MCF 10A (cell line): ENCODE measurements at regions not wholly inside any gene's neighbourhood (a gene's known extent, or its start where the extent isn't known, plus 50 kb on each side); places are given as distances from the start of the nearest gene placed in this dataset.

Source experiments
- BruUV-seq: library from RNA; stranded (reverse); fragments of 400-500 nt; replicated peaks from 2 replicates; lab custom pipeline; 2021; lab: Mats Ljungman, UMichigan
- CTCF ChIA-PET: fragments of 300-600 bp; sonication (Branson Sonifier 250); formaldehyde crosslinking; extraction: SDS; loops from one replicate; lab custom pipeline; 2021; ENCODE audit warnings: antibody characterized with exemption, inconsistent platforms; lab: Yijun Ruan, JAX
- POLR2A ChIA-PET: fragments of 300-600, 350-650 bp; sonication (Branson Sonifier 250); formaldehyde crosslinking; extraction: SDS; loops from one replicate; lab custom pipeline; 2020; ENCODE audit warnings: antibody characterized with exemption, inconsistent platforms; lab: Yijun Ruan, JAX
- DNase-seq: peaks from one replicate; pipeline ENCODE4 v3.0.0-alpha.2; 2018; ENCODE audit not compliant: unreplicated experiment
- H3K27ac Mint-ChIP-seq: one replicate; pipeline ENCODE4 v1.8.0; 2022; ENCODE audit warnings: mild to moderate bottlenecking, low read depth, mixed read lengths; ENCODE audit not compliant: unreplicated experiment
- H3K27me3 Mint-ChIP-seq: one replicate; pipeline ENCODE4 v1.8.0; 2022; ENCODE audit warnings: mixed read lengths; ENCODE audit not compliant: insufficient read depth, unreplicated experiment
- H3K36me3 Mint-ChIP-seq: one replicate; pipeline ENCODE4 v1.8.0; 2022; ENCODE audit warnings: mild to moderate bottlenecking, moderate library complexity, mixed read lengths; ENCODE audit not compliant: insufficient read depth, unreplicated experiment
- H3K4me1 Mint-ChIP-seq: one replicate; pipeline ENCODE4 v1.8.0; 2022; ENCODE audit warnings: mixed read lengths; ENCODE audit not compliant: insufficient read depth, unreplicated experiment
- H3K4me3 Mint-ChIP-seq: one replicate; pipeline ENCODE4 v1.8.0; 2022; ENCODE audit warnings: mild to moderate bottlenecking, moderate library complexity, mixed read lengths; ENCODE audit not compliant: unreplicated experiment
- H3K9me3 Mint-ChIP-seq: one replicate; pipeline ENCODE4 v1.8.0; 2022; ENCODE audit warnings: mixed read lengths; ENCODE audit not compliant: unreplicated experiment
- intact Hi-C: fragments of 100-400 bp; cut with micrococcal nuclease; formaldehyde crosslinking; loops from 2 replicates; pipeline ENCODE4 v1.14.1; 2022
- TF ChIP-seq, protein P1 (sequence below): fragments of 200-600 bp; IDR thresholded peaks from one replicate; pipeline ENCODE4 v1.8.0; 2022; ENCODE audit warnings: antibody characterized with exemption, mild to moderate bottlenecking; ENCODE audit not compliant: unreplicated experiment

- POLR2A ChIA-PET = no interaction called here
- no TSS peak for BruUV-seq
- no peaks in the 10 kb centered on the region for H3K4me1 Mint-ChIP-seq
- no peaks in the 10 kb centered on the region for H3K9me3 Mint-ChIP-seq
- TF ChIP-seq, protein P1, sequence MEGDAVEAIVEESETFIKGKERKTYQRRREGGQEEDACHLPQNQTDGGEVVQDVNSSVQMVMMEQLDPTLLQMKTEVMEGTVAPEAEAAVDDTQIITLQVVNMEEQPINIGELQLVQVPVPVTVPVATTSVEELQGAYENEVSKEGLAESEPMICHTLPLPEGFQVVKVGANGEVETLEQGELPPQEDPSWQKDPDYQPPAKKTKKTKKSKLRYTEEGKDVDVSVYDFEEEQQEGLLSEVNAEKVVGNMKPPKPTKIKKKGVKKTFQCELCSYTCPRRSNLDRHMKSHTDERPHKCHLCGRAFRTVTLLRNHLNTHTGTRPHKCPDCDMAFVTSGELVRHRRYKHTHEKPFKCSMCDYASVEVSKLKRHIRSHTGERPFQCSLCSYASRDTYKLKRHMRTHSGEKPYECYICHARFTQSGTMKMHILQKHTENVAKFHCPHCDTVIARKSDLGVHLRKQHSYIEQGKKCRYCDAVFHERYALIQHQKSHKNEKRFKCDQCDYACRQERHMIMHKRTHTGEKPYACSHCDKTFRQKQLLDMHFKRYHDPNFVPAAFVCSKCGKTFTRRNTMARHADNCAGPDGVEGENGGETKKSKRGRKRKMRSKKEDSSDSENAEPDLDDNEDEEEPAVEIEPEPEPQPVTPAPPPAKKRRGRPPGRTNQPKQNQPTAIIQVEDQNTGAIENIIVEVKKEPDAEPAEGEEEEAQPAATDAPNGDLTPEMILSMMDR = no peak
- H3K36me3 Mint-ChIP-seq = no peaks in the 10 kb centered on the region
- intact Hi-C loops = no loop called here
- CTCF ChIA-PET = interaction anchor here (0.6 kb wide), 1 partner anchor 16 kb away, joined by 3 read pairs; no protein-coding TSS in a partner anchor
- H3K4me3 Mint-ChIP-seq = no peak overlapping the region
- no peak overlapping the region for H3K27ac Mint-ChIP-seq
- DNase-seq = no peak
- H3K27me3 Mint-ChIP-seq = no peaks in the 10 kb centered on the region
Observed at GRCh38 chr5:68480335-68480940, 264.9 kb downstream of the PIK3R1 start.

GRCh38 chr5:68482199-68482598, 266.6 kb downstream of the PIK3R1 start:
- BruUV-seq = no TSS peak
- no peaks in the 10 kb centered on the region for H3K4me1 Mint-ChIP-seq
- intact Hi-C loops = no loop called here
- no peak overlapping the region for H3K27ac Mint-ChIP-seq
- no peak for DNase-seq
- H3K9me3 Mint-ChIP-seq = peaks cover 15% of the 10 kb centered on the region
- TF ChIP-seq, protein P1 = no peak
- H3K36me3 Mint-ChIP-seq = no peaks in the 10 kb centered on the region
- H3K27me3 Mint-ChIP-seq = no peaks in the 10 kb centered on the region
- ChIA-PET CTCF (no interaction called here), POLR2A (no interaction called here)
- H3K4me3 Mint-ChIP-seq = no peak overlapping the region

DNA sequence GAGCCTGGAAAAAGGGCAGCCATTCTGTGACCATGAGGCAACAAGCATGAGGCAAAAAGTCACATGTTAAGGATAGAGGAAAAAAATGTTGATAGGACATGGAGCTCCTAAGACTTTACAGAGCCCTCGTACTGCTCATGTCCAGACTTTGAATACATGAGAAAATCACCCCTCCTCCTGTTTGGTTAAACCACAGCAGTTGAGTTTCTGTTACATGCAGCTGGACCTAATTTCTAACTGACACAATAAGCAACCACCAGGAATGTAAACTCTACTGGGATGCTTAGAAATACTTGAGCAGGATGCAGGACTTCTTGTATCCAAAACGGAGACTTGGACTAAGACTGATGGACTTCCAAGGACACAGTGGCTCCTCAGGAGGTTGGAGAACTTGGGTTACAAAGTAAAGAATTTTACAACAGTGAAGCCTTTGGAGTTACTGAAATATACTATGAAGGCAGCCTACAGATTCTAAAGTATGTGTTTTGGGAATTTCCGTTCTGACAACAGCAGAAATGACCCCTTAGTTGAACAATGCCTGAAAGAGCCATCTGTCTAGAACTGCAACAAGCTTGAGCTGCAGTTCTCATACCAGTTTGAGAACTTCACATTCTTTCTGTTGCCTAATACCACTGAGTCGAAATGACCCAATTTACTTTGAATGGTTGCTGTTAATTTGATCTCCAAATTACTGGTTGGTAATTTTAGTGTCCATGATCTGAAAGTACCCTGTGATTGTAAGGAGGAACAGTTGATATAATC, 268.9 kb downstream of the PIK3R1 start:
- Mint-ChIP-seq H3K9me3 (peaks cover 15% of the 10 kb centered on the region), H3K4me1 (no peaks in the 10 kb centered on the region), H3K4me3 (no peak overlapping the region), H3K27me3 (no peaks in the 10 kb centered on the region), H3K27ac (no peak overlapping the region), H3K36me3 (no peaks in the 10 kb centered on the region)
- no peak for DNase-seq
- TF ChIP-seq, protein P1 = no peak
- intact Hi-C loops = no loop called here
- CTCF ChIA-PET = interaction anchor here (0.5 kb wide), 1 partner anchor 278 kb away, joined by 3 read pairs; no protein-coding TSS in a partner anchor
- POLR2A ChIA-PET = no interaction called here
- no TSS peak for BruUV-seq

GRCh38 chr5:68489556-68489955, 274.0 kb downstream of the PIK3R1 start:
- H3K4me1 Mint-ChIP-seq = no peaks in the 10 kb centered on the region
- intact Hi-C loops = no loop called here
- no peaks in the 10 kb centered on the region for H3K36me3 Mint-ChIP-seq
- no peak for DNase-seq
- TF ChIP-seq, protein P1 = no peak
- no peak overlapping the region for H3K4me3 Mint-ChIP-seq
- no TSS peak for BruUV-seq
- H3K27ac Mint-ChIP-seq = no peak overlapping the region
- CTCF ChIA-PET = no interaction called here
- H3K27me3 Mint-ChIP-seq = no peaks in the 10 kb centered on the region
- POLR2A ChIA-PET = interaction anchor here (0.6 to 0.7 kb wide), 2 partner anchors 436 to 448 kb away, joined by 3 read pairs; no protein-coding TSS in a partner anchor
- H3K9me3 Mint-ChIP-seq = peaks cover 15% of the 10 kb centered on the region
